ENCODE measurements at regions not wholly inside any gene's neighbourhood (a gene's known extent, or its start where the extent isn't known, plus 50 kb on each side); places are given as distances from the start of the nearest gene placed in this dataset.
"Not testable (repeated sequence)": the region's sequence is repeated elsewhere in the genome, so short reads cannot be mapped to it uniquely, and the experiment has no call there.

GRCh38 chr16:54991946-54992345 lies 61.3 kb downstream of the IRX5 start:
- not testable (repeated sequence) for TF ChIP-seq POLR2AphosphoS5 (IDR thresholded peaks at IDR 0.05; ENCODE audit: insufficient read depth in 1 of 2, low read depth in 1 of 2); CTCF (IDR thresholded peaks at IDR 0.05); POLR2A (IDR thresholded peaks at IDR 0.05)

All from vagina (tissue), 2 donors.